HL-60 (cell line): ENCODE measurements at regions not wholly inside any gene's neighbourhood (a gene's known extent, or its start where the extent isn't known, plus 50 kb on each side); places are given as distances from the start of the nearest gene placed in this dataset.

Experiments
- DNase-seq, 2 experiments: peaks; one replicate each; pipeline ENCODE4 v3.0.0-alpha.2; 2010 to 2020; ENCODE audit warnings: low read depth in 1 of 2, low spot score in 1 of 2
- H3K27ac ChIP-seq: fragments of 250-450 bp; sonication (Bioruptor Pico); replicated peaks from 2 replicates; pipeline ENCODE4 v1.5.1; 2020; ENCODE audit warnings: mild to moderate bottlenecking, moderate library complexity
- H3K27me3 ChIP-seq: fragments of 250-450 bp; sonication (Bioruptor Pico); 2 replicates; pipeline ENCODE4 v1.5.1; 2021; ENCODE audit warnings: mild to moderate bottlenecking, moderate library complexity; ENCODE audit not compliant: insufficient read depth, poor library complexity, severe bottlenecking
- H3K4me3 ChIP-seq: replicated peaks from 2 replicates; pipeline ENCODE4 v1.5.1; 2011; ENCODE audit warnings: mild to moderate bottlenecking, control low read depth, low read length; ENCODE audit not compliant: insufficient read depth
- GABPA ChIP-seq: IDR thresholded peaks from 2 replicates; pipeline ENCODE4 v1.6.1; 2012; ENCODE audit warnings: low read depth
- POLR2AphosphoS5 ChIP-seq: IDR thresholded peaks from 2 replicates; pipeline ENCODE4 v1.6.1; 2012; ENCODE audit warnings: low read depth
- SPI1 ChIP-seq: IDR thresholded peaks from 2 replicates; pipeline ENCODE4 v1.6.1; 2012; ENCODE audit warnings: low read depth, mild to moderate bottlenecking, borderline replicate concordance
- TF ChIP-seq, protein P1 (sequence below): IDR thresholded peaks from 2 replicates; pipeline ENCODE4 v1.6.1; 2012; ENCODE audit warnings: low read depth; ENCODE audit not compliant: insufficient replicate concordance
- TF ChIP-seq, protein P2 (sequence below): IDR thresholded peaks from one replicate; pipeline ENCODE4 v1.5.1; 2011; ENCODE audit warnings: low read length, control low read depth, inconsistent platforms; ENCODE audit not compliant: insufficient read depth

DNA sequence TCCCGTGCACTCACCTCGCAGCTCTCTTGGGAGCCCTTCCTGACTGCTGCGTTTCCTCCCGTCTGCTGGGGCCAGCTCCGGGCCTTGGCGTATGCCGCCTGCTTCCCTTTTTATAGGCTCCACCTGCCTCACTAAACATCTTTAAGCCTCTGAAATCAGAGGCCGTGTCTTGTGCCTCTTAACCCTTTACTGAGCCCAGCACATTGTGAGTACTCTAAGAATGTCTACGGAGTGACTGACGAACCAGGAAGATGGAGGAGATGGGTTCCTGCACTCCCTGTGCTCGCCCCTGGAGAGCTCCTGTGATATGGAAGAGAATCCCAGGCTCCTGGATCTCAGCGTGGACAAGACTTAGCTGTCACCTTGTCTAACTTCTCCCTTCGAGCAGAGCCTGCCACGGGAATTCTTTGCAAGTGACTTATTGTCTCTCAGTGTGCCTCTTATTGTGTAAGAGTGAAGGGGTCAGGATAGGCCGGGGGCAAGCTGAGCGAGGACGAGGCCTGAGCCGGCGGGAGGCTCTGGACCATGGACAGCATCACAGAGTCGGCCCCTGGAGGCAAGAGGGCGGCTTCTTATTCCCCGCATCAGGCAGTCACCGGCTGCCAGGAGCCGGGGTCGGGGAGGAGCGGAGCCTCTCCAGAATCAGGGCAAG, 70.9 kb upstream of the CCDC167 start:
- peak in 1 of 2 experiments; percentile 21 for DNase-seq
- no peak overlapping the region for H3K27ac ChIP-seq
- no peak overlapping the region for H3K4me3 ChIP-seq
- peaks cover 12% of the 10 kb centered on the region for H3K27me3 ChIP-seq
- TF ChIP-seq SPI1 = peak; percentile 12; the same call in 1 of the 2 replicates
- no peak for TF ChIP-seq GABPA
- no peak for TF ChIP-seq POLR2AphosphoS5
- TF ChIP-seq, protein P1, sequence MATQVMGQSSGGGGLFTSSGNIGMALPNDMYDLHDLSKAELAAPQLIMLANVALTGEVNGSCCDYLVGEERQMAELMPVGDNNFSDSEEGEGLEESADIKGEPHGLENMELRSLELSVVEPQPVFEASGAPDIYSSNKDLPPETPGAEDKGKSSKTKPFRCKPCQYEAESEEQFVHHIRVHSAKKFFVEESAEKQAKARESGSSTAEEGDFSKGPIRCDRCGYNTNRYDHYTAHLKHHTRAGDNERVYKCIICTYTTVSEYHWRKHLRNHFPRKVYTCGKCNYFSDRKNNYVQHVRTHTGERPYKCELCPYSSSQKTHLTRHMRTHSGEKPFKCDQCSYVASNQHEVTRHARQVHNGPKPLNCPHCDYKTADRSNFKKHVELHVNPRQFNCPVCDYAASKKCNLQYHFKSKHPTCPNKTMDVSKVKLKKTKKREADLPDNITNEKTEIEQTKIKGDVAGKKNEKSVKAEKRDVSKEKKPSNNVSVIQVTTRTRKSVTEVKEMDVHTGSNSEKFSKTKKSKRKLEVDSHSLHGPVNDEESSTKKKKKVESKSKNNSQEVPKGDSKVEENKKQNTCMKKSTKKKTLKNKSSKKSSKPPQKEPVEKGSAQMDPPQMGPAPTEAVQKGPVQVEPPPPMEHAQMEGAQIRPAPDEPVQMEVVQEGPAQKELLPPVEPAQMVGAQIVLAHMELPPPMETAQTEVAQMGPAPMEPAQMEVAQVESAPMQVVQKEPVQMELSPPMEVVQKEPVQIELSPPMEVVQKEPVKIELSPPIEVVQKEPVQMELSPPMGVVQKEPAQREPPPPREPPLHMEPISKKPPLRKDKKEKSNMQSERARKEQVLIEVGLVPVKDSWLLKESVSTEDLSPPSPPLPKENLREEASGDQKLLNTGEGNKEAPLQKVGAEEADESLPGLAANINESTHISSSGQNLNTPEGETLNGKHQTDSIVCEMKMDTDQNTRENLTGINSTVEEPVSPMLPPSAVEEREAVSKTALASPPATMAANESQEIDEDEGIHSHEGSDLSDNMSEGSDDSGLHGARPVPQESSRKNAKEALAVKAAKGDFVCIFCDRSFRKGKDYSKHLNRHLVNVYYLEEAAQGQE = peak; percentile 38

DNA sequence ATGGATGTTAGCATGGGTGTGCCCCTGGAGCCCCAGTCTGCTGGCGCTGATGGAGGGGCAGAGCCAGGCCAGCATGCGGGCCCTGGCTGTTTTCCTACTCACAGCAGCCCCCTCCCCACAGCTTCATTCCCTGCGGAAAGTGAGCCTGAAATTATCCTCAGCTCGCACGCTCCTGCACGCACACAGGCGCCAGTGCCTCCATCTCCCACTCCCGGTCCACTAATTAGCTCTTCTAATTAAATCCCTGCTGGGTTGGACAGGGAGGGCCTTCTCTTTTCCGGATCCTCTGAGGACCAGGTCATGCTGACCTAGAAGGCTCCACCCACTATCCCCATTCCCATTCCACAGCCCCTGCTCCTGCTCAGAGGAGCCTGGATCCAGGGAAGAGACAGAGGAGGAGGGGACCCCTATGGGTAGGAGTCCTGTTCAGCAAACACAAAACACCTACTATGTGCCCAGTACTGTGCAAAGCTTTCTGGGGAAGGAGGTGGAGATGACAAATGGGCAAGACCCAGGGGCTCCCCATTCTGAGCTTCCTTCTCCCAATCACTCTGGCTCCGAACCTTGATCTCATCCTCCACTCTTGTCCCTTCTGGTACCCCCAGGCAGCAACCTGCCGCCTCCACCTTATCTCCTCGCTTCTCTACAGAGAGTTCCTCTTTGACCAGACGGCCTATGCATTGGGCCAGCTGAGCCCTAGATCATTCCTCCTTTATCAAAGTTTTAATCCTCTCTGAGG, 70.2 kb upstream of the CCDC167 start:
- H3K4me3 ChIP-seq = no peak overlapping the region
- TF ChIP-seq GABPA (no peak), POLR2AphosphoS5 (no peak), SPI1 (no peak)
- TF ChIP-seq, protein P1 = no peak
- TF ChIP-seq, protein P2, sequence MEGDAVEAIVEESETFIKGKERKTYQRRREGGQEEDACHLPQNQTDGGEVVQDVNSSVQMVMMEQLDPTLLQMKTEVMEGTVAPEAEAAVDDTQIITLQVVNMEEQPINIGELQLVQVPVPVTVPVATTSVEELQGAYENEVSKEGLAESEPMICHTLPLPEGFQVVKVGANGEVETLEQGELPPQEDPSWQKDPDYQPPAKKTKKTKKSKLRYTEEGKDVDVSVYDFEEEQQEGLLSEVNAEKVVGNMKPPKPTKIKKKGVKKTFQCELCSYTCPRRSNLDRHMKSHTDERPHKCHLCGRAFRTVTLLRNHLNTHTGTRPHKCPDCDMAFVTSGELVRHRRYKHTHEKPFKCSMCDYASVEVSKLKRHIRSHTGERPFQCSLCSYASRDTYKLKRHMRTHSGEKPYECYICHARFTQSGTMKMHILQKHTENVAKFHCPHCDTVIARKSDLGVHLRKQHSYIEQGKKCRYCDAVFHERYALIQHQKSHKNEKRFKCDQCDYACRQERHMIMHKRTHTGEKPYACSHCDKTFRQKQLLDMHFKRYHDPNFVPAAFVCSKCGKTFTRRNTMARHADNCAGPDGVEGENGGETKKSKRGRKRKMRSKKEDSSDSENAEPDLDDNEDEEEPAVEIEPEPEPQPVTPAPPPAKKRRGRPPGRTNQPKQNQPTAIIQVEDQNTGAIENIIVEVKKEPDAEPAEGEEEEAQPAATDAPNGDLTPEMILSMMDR = no peak
- peaks cover 19% of the 10 kb centered on the region for H3K27me3 ChIP-seq
- no peak for DNase-seq
- no peak overlapping the region for H3K27ac ChIP-seq

DNA sequence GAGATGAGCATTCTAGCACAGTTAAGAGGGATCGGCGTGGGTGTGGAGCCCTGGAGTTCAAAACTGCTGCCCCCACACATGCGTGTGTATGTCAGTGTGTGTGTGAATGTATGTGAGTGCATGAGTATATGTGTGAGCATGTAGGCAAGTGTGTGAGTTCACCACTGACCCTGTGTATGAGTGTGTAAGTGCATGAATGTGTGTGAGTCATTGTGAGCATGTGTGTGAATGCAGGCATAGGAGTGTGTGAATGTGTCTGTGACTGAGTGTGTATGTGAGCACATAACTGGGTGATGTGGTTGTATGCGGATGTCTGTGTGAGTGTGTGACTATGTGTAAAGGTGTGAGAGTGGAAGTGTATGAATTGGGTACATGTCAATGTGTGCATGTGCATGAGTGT, 69.6 kb upstream of the CCDC167 start:
- no peak for DNase-seq
- H3K27me3 ChIP-seq = peaks cover 21% of the 10 kb centered on the region
- H3K4me3 ChIP-seq = no peak overlapping the region
- no peak overlapping the region for H3K27ac ChIP-seq
- TF ChIP-seq, protein P1 = no peak
- TF ChIP-seq, protein P2 = no peak
